GM18907 (cell line): ENCODE measurements at regions not wholly inside any gene's neighbourhood (a gene's known extent, or its start where the extent isn't known, plus 50 kb on each side); places are given as distances from the start of the nearest gene placed in this dataset.
A peak's percentile ranks its signal among the peaks of the same experiment; 100 is the strongest.
"Not testable (repeated sequence)": the region's sequence is repeated elsewhere in the genome, so short reads cannot be mapped to it uniquely, and the experiment has no call there.

Experiments used
- ATAC-seq: cut with Tn5 transposase; IDR thresholded peaks from one replicate; pipeline ENCODE4 v1.9.1; 2021; ENCODE audit warnings: mild to moderate bottlenecking, moderate library complexity; ENCODE audit not compliant: unreplicated experiment

DNA sequence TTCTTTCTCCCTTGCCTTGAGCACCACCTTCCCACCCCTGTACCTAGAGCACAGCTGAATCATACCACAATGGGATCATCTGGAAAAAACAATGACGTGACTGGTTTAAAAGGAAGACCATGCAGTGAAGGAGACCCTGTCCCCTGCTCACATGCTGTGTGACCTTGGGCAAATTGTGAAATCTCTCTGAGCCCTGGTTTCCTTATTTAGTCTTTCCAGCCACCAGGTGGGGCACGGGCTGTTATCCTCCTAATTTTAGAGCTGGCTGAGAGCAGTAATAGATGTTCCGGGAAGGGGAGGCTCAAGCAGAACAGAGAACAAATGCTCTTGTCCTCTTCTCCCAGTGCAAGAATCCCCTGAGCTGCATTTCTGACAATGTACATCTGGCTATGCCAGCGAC lies 198.3 kb downstream of the RPS24 start:
- no peak for ATAC-seq

- ATAC-seq: no peak
Measured at GRCh38 chr10:78236416-78237015, 202.9 kb downstream of the RPS24 start.

GRCh38 chr10:78237951-78238350 lies 204.3 kb downstream of the RPS24 start:
- ATAC-seq: not testable (repeated sequence)

- ATAC-seq: no peak
Measured at GRCh38 chr10:78247266-78247665, 213.6 kb downstream of the RPS24 start.

GRCh38 chr10:78247821-78248220 lies 214.2 kb downstream of the RPS24 start:
- no peak for ATAC-seq

GRCh38 chr10:78248651-78249464 lies 215.2 kb downstream of the RPS24 start:
- ATAC-seq: no peak

GRCh38 chr10:78249690-78250089 lies 216.0 kb downstream of the RPS24 start:
- ATAC-seq: no peak

DNA sequence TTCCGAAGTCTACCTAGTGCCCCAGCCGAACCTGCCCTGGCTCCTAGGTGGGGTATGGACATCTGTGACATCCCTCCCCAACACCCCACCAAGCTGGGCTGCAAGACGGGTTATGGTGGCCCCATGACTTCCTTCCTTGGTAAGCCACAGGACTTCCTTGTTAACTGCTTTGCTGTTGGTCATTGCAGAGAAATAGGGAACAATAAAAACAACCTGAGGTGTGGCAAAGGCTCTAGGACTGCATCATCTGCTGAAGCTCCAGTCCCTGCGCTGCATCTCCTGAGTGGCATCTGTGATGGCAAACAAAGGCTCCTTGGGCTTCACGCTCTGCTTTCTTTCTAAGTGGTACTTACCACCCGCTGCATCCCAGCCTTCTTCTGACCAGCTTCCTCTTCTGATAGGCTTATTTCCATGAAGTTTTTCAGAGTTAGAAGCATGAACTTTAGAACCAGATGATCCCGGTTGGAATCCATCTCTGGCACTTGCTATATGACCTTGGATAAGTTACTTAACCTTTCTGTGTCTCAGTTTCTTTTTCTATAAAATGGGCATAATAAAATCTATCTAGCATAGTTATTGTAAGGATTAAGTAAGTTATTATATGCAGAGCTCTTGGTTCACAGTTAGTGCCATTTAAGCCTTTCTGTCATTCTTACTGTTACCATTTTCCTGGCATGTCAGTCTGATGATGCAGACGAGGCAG lies 216.8 kb downstream of the RPS24 start:
- peak; percentile 49 for ATAC-seq

DNA sequence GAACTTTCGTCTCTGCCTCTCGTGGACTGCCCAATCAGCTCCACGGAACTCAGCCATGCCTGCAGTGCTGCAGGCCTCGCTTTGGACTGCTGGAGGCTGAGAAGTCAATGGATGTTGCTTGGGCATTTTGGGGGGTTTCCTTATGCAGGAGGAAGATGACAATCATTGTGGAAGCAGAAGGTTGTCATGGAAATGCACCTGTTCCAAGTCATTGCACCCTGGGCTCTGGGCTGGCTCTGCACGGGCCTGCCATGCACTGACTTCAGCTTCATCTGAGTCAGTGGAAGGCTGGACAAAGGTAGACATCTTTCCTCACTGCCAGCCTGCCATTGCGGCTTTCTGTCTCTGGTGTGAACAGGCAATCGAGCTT lies 217.3 kb downstream of the RPS24 start:
- ATAC-seq: no peak

DNA sequence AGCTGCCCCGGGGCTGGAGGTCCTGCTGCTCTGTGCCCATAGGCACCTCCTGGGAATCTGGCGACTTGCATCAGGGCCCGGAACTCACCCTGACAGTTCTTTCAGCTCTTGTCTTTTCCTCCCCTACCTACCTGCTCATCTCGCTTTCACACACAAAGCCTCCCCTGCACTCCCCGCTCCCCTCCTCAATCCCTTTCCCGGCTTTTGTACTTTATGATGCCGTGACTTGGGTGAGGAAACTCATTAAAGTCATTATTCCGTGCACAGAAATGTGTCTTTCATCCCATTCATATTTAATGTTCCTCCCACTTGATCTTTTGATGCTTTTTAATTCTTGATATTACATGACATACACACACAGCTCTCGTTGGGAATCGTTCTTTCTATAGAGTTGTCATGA lies 218.6 kb downstream of the RPS24 start:
- no peak for ATAC-seq

GRCh38 chr10:78253063-78253853 lies 219.6 kb downstream of the RPS24 start:
- ATAC-seq: no peak

DNA sequence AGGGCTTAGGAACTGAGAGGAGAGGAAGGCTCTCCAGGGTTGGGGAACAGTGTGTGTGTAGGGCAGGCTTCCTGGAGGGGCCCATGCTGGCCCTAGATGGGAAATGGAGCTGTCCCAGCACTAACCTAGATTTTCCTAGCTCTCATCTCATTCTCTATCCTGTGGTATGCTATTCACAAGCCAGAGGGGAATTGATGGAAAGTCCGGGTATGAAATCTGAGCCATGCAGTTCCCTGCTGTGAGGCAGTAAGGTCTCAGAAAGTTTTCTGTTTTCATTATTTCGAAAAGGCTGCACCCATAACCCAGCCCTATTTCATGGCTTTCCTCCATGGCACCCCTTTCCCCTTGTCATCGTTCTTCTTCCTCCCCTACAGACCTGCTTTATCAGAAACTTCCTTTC lies 220.3 kb downstream of the RPS24 start:
- ATAC-seq: no peak

DNA sequence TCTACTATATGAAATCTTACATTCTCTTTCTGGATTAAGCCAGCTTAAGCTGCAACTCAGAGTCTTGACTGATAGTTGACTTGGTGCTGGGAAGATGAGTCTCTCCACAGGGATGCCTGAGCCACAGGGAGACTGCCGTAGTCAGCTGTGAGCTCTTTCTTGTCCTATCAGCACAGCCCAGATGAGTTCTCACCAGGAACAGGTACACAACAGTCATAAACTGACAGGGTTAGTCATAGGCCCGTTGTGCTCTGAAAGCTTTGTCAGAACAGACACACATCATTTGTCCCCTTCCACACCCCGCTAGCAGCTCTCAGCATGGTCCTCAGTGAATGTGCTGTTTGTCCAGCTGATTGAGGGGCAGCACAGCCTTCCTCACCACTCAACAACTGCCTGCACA lies 221.6 kb downstream of the RPS24 start:
- no peak for ATAC-seq

DNA sequence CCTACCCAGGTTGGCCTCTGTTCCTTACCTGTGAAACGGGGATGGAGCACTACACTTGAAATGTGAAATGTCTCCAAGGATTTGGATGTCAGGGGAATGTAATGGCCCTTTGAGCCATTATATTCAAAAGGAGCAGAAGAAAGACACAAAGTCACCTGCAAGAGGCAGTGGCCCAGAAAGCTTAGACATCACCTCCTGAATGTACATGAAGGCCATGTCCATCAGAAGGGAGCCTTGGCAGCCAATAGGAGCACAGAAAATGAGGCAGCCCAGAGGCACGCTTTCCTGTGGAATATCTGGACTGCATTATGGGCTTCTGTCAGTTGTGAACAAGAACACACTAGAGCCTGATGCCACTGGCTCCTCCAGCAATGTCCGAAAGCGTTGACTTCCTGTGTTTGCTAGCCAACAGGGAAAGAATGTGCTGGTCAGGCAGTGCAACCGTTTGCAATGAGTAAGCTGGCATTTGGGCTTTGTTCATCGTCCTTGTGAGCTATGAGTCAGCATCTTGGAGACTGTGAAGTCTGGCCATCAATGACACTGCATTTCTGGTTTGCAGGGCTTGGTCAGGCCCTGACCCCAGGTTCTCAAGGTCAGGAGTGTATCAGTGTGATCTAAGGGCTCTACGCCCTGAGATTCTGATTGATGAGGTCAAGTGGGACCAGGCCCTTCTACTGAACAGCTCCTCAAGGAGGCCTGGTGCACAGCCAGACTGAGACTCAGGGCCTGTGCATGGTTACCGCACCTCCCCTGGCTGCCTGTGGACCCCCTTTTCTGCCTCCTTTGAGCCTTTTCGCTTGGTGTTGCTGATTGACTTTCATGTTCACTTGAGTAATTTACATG lies 222.4 kb downstream of the RPS24 start:
- ATAC-seq: no peak

DNA sequence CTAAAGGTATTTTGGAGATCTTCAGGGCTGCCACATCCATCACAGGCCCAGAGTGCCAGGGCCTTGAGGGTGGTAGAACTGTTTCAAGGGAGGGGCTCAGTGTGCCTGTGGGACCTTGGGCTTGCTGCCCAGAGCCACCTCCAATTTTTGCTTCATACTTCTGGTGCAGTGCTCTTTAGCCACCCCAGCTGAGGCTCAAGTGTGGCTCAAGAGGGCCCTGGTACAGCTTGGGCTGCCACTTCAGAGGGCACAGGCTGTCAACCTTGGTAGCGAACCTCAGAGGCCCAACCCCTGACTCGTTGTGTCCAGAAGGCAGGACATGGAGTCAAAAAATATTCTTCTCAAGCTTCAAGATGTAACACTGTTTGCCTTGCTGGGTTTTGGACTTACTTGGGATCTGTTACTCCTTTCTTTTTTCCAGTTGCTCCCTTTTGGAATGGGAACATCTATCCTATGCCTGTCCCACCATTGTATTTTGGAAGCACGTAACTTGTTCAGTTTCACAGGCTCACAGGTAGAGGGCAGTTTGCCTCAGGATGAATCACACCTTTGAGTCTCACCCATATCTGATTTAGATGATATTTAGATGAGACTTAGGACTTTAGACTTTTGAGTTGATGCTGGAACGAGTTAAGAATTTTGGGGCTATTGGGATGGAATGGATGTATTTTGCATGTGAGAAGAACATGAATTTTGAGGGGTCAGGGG lies 224.8 kb downstream of the RPS24 start:
- ATAC-seq: no peak

GRCh38 chr10:78259391-78259790 lies 225.7 kb downstream of the RPS24 start:
- no peak for ATAC-seq

- no peak for ATAC-seq
Measured at GRCh38 chr10:78260141-78260540, 226.5 kb downstream of the RPS24 start.

DNA sequence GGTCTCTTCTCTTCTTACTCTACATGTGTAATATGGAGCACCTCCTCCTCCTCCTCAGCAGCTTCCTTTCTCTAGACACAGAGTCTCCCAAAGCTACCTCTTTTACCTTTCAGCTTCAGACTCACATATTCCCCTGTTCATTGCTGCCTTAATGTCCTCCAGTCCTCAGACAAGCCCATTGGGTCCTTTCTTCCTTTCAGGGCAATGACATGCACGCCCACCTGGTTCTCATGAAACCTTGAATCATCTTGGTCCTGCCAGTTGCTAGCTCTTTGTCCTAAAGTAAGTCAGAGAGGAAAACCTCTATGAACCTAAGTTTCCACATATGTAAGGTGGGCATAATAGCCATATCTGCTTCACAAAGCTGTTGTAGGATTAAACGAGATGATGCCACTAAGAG lies 227.0 kb downstream of the RPS24 start:
- no peak for ATAC-seq

GRCh38 chr10:78261291-78261690 lies 227.6 kb downstream of the RPS24 start:
- ATAC-seq: no peak

DNA sequence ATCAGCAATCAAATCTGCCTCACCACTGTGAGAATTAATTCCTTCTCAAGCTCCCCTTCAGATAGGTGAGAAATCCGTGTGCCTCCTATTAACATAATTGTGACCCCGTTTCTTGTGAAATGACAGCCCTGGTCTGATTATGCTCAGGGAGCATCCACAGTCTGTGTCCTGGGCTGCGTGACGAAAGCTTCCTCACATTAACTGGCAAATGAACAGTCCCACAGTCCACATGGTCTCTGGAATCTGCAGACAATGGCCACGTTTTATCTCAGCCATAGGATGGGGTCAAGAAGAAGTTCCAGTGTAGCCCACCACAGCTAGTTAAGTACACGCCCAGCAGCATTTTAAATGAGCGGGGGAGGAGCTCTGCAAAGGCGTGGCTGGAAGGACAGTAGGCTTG lies 229.2 kb downstream of the RPS24 start:
- ATAC-seq: no peak
